H1 (cell line): ENCODE measurements at regions not wholly inside any gene's neighbourhood (a gene's known extent, or its start where the extent isn't known, plus 50 kb on each side); places are given as distances from the start of the nearest gene placed in this dataset.

Experiments used
- TF ChIP-seq, protein P1 (sequence below): fragments of 300-600 bp; sonication (generic); IDR thresholded peaks from 2 replicates; pipeline ENCODE4 v1.7.1; 2012; ENCODE audit warnings: low read length, moderate library complexity, mild to moderate bottlenecking, inconsistent platforms; ENCODE audit not compliant: insufficient replicate concordance

DNA sequence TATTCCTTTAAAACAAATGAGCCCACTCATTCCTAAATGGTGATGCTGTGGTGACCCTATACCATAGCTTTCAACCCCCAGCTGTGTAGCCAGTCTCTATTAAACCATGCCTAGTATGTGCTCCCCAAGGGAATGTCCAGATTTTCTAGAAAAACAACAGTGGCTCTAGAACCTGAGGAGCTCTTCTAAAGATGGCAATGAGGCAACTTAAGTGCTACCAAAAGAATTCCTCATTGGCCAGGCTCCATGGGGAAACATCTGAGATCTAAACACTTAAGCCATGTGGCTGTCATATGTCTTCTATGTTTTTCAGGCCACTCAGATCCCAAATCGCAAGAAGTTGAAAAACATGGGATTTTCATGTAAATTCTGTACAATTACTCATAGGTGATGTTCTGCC lies 191.0 kb downstream of the TPBG start (continued):
- TF ChIP-seq, protein P1, sequence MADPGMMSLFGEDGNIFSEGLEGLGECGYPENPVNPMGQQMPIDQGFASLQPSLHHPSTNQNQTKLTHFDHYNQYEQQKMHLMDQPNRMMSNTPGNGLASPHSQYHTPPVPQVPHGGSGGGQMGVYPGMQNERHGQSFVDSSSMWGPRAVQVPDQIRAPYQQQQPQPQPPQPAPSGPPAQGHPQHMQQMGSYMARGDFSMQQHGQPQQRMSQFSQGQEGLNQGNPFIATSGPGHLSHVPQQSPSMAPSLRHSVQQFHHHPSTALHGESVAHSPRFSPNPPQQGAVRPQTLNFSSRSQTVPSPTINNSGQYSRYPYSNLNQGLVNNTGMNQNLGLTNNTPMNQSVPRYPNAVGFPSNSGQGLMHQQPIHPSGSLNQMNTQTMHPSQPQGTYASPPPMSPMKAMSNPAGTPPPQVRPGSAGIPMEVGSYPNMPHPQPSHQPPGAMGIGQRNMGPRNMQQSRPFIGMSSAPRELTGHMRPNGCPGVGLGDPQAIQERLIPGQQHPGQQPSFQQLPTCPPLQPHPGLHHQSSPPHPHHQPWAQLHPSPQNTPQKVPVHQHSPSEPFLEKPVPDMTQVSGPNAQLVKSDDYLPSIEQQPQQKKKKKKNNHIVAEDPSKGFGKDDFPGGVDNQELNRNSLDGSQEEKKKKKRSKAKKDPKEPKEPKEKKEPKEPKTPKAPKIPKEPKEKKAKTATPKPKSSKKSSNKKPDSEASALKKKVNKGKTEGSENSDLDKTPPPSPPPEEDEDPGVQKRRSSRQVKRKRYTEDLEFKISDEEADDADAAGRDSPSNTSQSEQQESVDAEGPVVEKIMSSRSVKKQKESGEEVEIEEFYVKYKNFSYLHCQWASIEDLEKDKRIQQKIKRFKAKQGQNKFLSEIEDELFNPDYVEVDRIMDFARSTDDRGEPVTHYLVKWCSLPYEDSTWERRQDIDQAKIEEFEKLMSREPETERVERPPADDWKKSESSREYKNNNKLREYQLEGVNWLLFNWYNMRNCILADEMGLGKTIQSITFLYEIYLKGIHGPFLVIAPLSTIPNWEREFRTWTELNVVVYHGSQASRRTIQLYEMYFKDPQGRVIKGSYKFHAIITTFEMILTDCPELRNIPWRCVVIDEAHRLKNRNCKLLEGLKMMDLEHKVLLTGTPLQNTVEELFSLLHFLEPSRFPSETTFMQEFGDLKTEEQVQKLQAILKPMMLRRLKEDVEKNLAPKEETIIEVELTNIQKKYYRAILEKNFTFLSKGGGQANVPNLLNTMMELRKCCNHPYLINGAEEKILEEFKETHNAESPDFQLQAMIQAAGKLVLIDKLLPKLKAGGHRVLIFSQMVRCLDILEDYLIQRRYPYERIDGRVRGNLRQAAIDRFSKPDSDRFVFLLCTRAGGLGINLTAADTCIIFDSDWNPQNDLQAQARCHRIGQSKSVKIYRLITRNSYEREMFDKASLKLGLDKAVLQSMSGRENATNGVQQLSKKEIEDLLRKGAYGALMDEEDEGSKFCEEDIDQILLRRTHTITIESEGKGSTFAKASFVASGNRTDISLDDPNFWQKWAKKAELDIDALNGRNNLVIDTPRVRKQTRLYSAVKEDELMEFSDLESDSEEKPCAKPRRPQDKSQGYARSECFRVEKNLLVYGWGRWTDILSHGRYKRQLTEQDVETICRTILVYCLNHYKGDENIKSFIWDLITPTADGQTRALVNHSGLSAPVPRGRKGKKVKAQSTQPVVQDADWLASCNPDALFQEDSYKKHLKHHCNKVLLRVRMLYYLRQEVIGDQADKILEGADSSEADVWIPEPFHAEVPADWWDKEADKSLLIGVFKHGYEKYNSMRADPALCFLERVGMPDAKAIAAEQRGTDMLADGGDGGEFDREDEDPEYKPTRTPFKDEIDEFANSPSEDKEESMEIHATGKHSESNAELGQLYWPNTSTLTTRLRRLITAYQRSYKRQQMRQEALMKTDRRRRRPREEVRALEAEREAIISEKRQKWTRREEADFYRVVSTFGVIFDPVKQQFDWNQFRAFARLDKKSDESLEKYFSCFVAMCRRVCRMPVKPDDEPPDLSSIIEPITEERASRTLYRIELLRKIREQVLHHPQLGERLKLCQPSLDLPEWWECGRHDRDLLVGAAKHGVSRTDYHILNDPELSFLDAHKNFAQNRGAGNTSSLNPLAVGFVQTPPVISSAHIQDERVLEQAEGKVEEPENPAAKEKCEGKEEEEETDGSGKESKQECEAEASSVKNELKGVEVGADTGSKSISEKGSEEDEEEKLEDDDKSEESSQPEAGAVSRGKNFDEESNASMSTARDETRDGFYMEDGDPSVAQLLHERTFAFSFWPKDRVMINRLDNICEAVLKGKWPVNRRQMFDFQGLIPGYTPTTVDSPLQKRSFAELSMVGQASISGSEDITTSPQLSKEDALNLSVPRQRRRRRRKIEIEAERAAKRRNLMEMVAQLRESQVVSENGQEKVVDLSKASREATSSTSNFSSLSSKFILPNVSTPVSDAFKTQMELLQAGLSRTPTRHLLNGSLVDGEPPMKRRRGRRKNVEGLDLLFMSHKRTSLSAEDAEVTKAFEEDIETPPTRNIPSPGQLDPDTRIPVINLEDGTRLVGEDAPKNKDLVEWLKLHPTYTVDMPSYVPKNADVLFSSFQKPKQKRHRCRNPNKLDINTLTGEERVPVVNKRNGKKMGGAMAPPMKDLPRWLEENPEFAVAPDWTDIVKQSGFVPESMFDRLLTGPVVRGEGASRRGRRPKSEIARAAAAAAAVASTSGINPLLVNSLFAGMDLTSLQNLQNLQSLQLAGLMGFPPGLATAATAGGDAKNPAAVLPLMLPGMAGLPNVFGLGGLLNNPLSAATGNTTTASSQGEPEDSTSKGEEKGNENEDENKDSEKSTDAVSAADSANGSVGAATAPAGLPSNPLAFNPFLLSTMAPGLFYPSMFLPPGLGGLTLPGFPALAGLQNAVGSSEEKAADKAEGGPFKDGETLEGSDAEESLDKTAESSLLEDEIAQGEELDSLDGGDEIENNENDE: no peak
